ENCODE measurements at regions not wholly inside any gene's neighbourhood (a gene's known extent, or its start where the extent isn't known, plus 50 kb on each side); places are given as distances from the start of the nearest gene placed in this dataset.

DNA sequence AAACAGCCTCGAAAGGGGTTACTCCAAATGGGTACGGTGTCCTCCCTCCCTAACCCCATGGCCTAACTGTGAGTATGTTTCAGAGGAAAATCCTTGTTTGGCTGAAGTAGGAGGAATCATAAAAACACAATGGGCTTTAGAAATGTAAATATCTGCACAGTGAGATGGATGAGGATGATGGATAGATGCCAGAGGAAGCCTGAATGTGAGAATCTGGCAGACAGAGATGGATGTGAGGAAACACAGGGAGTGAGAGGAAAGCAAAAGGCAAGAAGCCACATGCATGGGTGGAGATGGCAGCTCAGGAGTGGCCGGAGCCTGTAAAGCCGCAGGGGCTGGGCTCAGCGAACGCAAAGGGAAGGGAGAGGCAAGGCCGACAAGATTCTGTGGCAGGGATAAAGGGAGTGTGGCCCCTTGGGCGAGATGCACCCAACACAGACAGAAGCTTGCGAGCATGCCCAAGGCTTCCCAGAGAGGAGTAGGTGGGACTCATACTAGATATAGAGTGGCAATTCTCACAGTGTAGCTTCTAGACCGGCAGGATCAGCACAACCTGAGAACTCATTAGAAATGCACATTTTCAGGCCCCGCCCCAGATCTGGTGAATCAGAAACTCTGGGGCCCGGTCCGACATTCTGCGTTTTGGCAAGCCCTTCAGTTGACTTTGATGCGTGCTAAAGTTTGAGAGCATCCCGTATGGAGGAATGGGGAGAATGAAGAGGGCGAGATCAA lies 237.3 kb upstream of the CADM1 start:
- in situ Hi-C loops (cut with MboI; ENCODE audit: low pct_unique_long_range_greater_than_20kb, low sequenced_read_pairs, unreplicated experiment): no loop called here
- TF ChIP-seq, protein P1, sequence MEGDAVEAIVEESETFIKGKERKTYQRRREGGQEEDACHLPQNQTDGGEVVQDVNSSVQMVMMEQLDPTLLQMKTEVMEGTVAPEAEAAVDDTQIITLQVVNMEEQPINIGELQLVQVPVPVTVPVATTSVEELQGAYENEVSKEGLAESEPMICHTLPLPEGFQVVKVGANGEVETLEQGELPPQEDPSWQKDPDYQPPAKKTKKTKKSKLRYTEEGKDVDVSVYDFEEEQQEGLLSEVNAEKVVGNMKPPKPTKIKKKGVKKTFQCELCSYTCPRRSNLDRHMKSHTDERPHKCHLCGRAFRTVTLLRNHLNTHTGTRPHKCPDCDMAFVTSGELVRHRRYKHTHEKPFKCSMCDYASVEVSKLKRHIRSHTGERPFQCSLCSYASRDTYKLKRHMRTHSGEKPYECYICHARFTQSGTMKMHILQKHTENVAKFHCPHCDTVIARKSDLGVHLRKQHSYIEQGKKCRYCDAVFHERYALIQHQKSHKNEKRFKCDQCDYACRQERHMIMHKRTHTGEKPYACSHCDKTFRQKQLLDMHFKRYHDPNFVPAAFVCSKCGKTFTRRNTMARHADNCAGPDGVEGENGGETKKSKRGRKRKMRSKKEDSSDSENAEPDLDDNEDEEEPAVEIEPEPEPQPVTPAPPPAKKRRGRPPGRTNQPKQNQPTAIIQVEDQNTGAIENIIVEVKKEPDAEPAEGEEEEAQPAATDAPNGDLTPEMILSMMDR (IDR thresholded peaks at IDR 0.05; ENCODE audit: extremely low read depth, insufficient read depth, missing control alignments): no peak
- no peak for DNase-seq (ENCODE audit: low spot score)

DNA sequence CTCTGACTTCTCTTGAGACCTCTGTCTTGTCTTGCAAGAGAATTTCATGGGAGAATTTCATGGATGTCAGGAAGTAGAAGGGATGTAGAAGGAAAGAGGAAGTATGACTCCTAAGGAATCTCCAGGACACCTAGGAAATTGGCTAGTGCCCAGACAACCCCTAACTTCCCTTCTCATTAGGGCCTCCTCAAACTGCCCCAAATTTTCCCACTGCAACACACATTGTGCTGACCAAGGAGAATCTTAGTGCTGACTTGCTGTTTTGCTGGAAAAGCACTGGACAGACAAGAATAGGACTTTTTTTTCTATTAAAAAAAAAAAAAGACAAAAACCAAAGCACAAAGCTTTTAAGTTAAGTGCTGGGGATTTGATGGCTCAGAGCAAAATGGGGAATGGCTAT lies 236.1 kb upstream of the CADM1 start:
- TF ChIP-seq, protein P1 (IDR thresholded peaks at IDR 0.05; ENCODE audit: extremely low read depth, insufficient read depth, missing control alignments): no peak
- no peak for DNase-seq (ENCODE audit: low spot score)
- in situ Hi-C loops (cut with MboI; ENCODE audit: low pct_unique_long_range_greater_than_20kb, low sequenced_read_pairs, unreplicated experiment): no loop called here

DNA sequence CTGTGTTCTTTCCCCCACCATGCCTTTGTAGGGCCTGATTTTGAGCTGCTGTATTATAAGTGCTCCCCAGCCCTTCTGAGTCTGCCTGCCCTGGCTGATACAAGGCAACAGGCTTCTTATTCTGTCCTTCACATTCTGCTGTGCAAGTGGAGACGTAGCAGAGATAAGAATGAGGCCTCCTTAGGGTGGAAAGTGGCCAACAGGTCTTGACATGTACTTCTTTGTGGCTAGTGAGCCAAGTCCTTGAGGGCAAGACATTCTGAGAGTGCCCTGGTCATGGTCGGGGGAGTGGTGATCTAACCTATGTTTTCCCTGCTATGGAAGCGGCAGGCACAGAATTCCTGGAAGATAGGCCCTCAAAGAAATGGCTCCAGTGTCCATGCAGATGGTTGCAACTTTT lies 235.7 kb upstream of the CADM1 start:
- TF ChIP-seq, protein P1 (IDR thresholded peaks at IDR 0.05; ENCODE audit: extremely low read depth, insufficient read depth, missing control alignments): no peak

DNA sequence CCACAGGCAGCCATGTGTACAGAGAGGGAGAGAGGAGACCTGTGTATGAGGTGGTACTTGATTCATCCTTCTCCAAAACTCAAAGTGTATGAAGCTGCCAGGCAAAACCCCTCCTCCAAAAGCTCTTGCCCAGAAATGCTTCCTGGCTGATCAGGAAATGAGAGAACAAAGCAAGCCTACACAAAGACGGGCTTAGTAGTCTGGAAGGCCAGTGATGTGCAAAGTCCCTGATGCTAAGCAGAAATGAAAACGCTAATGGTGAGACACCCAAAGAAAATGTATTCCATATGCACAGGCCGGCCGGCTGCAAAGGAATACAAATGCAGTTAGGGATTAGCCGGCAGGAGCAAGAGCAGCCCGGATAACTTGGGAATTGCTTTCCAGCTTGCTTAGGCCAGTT lies 234.9 kb upstream of the CADM1 start:
- in situ Hi-C loops (cut with MboI; ENCODE audit: low pct_unique_long_range_greater_than_20kb, low sequenced_read_pairs, unreplicated experiment): no loop called here
- DNase-seq (ENCODE audit: low spot score): no peak
- TF ChIP-seq, protein P1 (IDR thresholded peaks at IDR 0.05; ENCODE audit: extremely low read depth, insufficient read depth, missing control alignments): no peak

More for the DNA sequence above, 235.7 kb upstream of the CADM1 start:
- in situ Hi-C loops (cut with MboI; ENCODE audit: low pct_unique_long_range_greater_than_20kb, low sequenced_read_pairs, unreplicated experiment): no loop called here
- DNase-seq (ENCODE audit: low spot score): no peak

DNA sequence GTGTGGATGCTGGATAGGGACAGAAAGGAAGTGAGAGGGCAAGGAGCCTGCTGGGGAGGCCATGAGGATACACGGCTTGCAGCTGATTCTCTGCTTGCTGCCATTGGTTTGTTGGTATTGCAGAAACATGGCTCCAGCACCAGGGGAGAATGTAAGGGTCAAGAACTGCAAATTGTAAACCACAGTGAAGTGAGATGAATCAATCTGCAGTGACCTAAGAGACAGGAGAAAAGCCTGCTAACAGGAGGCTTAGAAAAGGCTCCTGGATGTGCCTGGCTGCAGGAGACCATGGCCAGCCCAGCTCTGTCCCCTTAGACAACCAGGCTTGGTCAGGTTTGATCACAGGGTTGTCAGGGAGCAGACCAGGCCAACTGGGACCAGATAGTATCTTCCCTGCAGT lies 233.7 kb upstream of the CADM1 start:
- in situ Hi-C loops (cut with MboI; ENCODE audit: low pct_unique_long_range_greater_than_20kb, low sequenced_read_pairs, unreplicated experiment): no loop called here
- TF ChIP-seq, protein P1 (IDR thresholded peaks at IDR 0.05; ENCODE audit: extremely low read depth, insufficient read depth, missing control alignments): no peak
- DNase-seq (ENCODE audit: low spot score): no peak

DNA sequence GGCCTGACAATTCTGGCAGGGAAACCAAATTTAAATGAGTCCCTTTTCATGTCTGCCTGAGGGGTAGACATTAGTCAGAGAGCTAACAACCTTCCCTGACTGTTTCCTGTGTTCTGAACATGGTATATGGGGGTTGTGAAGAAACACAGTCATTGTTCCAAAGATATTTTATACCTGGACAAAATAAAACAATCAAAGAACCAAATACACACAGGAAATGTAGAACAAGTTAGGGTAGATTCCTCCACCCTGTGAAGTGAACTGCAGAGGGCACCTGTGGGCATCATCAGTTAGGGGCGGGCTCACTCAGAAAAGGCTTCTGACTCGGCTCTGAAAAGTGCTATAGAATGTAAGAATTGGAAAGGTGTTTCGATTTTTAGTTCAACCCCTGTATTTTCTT lies 231.9 kb upstream of the CADM1 start:
- TF ChIP-seq, protein P1 (IDR thresholded peaks at IDR 0.05; ENCODE audit: extremely low read depth, insufficient read depth, missing control alignments): no peak
- in situ Hi-C loops (cut with MboI; ENCODE audit: low pct_unique_long_range_greater_than_20kb, low sequenced_read_pairs, unreplicated experiment): no loop called here
- no peak for DNase-seq (ENCODE audit: low spot score)

All from GM13977 (cell line).